Right renal pelvis (tissue), 4 donors: ENCODE measurements at regions not wholly inside any gene's neighbourhood (a gene's known extent, or its start where the extent isn't known, plus 50 kb on each side); places are given as distances from the start of the nearest gene placed in this dataset.

Source experiments
- DNase-seq, 4 donors: peaks; one replicate each; pipeline ENCODE4 v3.0.0-alpha.2; 2013; ENCODE audit warnings: low read depth in 4 of 4, low spot score in 3 of 4, missing footprints in 1 of 4

DNA sequence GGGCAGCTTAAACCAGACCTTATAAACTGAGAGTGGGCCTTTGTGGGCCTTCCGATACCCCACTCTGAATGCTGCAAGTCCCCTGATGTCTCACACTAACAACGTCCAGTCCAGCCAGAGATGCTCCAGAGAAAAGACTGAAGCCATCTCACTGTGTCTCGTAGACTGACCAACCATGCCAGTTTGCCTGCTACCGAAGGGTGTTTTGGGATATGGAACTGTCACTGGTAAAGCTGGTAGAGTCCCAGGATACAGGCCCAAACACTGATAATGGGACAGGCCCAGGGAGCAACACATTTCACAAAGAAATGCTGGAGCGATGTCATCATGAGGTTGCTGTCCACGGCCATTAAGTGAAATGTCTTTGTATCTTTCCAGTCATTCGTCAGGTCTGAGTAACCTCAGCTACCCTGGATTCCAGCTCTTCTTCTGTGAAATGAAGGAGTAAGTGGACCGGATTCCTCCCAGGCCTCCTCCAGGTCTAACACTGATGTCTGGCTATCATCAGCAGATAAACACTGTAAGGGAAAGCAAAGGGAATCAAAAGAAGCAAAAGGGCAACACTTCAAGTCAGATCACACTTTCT lies 81.6 kb downstream of the SLC5A7 start:
- no peak for DNase-seq

DNA sequence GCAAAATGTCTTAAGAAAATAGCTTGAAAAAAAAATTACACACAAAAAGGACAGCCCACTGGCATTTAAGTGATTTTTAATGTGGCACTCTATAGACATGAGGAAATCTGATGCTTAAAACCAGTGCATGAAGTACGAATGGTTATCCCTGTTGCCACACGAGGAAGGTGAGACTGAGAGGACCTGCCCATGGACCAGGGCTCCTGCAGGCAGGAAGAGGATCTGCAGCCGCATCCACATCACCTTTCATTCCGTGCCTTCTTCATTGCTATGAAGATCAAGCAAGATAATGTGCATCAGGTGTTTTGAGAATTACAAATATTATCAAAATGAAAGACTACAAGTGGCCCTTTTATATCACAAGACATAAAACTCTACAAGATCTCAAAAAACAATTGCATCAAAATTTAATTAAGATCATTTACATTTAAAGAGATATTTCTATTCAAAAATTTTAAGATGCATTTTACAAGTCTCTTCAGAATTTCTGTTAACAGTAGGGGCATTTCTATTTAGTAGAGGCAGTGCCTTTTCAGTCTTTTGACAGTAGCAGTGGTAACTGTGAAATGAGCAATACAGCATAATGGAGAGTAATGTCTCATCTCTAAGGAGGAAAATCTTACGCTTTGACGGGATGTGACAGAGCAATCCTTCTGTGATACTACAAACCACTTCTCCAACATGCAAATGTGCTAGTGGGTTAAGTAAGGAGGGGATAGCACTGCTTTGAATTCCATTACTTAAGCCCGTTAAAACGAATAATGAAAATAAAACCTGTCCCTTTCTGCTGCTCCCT lies 83.4 kb downstream of the SLC5A7 start:
- DNase-seq = no peak

DNA sequence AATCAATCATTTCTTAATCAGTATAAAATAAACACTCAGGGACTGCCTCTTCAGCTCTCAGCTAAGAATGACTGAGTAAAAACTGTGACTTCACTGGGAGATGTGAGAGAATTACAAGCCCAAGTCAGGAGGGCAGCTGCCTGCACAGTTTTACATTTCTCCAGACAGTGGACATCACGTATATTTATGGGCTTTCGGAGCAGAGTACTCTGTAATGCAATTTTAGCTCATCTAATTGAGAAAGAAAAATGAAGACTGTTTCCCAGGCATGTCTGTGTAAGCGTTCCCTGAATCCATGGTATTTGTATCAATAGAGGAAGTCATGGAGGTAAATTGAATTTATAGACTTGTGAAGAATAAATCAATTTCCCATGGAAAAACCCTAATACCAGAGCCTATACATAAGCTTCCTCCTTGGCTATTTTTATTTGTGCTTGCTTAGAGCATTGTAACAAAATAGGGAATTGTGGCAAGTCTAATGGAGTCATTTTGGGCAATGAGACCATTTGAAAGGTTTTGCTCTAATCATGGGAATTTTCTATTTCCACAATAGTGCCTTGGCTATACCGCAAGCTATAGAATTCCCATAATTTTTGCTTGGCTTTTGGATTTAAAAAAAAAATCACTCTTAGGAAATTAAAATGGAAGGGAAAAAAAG lies 87.2 kb downstream of the SLC5A7 start:
- no peak for DNase-seq

DNA sequence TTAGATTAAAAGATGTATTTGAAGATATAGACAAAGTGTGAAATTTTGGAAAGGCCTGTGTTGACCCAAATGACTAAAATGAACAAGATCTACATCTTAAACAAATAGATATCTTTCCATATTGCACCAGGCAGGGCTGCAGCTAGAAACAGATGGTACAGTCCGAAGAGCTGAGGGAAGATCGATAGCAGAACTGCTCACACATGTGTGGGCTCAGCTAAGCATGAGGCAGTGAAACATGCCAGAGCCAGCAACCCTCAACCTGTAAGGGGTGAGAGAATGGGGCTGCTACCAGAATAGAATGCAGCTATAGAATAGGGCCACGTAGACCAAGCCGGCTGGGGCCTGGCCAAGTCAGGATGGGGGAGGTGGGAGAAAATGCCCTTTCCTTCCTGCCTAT lies 87.8 kb downstream of the SLC5A7 start:
- DNase-seq = no peak

DNA sequence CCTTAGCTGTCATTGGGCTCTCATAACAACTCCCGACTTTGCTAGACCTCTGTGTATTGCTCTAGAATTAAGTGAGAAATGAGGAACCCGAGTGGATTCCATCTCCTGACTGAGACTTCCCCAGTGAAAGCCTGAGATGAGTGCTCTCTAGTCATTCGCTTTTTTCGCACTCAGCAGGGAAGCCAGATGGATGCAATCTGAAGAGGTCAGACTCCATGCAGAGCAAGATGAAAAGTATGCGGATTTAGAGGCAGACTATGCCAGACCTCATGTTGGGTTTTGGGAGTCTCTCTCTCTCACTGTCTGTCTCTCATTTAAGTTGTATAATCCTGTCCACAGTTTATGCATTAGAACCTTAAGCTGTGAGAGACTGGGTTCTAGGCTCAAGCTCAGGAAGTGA lies 88.6 kb downstream of the SLC5A7 start:
- DNase-seq = no peak

DNA sequence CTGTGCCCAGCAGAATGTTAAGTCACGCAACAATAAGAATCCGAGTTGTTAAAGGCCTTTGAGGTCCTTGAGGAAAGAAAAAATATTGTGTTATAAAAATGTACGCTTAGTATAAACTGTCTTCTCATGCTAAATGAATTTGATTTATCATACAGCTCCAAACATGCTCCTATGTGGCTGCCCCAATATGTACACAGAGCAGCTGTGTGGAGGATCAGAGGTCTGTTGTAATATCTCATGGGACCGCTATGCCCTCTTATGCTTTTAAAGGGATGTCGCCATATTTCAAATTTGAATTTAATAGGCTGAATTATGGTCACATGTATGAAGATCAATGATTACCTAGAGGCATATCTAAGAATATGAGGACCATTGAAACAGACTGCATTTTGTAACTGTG lies 90.2 kb downstream of the SLC5A7 start:
- DNase-seq = no peak

DNA sequence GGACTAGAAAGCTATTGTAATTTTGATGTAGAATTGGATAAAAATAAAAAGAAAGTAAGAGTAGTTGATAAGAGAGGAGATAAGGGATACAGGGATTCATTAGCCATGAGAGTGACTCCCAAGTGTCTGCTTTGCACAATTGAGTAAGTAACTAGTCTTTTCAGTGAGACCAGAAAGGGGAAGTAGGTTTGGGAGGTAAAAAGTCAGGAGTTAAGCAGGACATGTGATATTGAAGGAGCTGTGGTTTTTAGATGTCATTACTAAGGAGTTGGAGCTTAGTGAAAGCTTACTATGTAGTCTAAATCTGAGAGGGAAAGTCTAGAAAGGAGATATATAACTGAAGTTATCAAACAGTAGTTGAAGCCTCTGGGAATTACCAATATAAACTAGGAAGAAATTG lies 93.4 kb downstream of the SLC5A7 start:
- no peak for DNase-seq

DNA sequence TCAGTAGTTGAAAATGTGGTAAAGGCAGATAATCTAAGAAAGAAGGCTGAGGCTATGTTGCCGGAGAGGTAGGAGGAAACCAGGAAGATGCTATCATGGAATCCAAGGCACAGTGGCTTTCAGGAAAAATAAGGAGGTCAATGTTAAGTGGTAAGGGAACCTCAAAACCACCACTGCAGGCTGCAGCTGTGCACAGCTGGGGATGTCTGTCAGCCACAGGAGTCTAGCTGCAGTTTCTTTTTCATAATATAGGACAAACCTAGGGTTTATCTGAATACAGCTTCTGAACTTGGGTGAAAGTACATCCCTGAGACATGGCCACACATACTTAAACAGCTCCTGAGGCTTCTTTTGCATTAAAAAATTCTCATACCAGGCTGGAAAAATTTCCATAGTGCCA lies 93.9 kb downstream of the SLC5A7 start:
- DNase-seq = no peak

DNA sequence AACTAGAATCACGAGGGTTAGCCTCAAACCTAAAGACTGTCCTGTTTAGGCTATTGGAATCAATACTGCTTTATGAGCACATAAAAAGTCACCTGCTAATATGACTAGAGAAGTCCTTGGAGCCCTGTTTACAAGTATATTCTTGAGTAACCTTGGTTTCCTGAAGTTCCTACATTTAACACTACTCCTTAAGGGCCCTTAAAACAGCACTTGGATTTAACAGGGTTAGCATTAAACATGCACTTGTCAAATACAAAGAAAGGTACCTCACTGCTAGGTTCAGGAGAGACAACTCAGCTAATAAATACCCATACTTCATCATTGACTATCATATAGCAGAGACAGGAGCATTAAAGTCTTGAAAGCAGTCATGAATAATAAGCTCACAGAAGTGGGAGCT lies 96.7 kb downstream of the SLC5A7 start:
- DNase-seq = no peak

DNA sequence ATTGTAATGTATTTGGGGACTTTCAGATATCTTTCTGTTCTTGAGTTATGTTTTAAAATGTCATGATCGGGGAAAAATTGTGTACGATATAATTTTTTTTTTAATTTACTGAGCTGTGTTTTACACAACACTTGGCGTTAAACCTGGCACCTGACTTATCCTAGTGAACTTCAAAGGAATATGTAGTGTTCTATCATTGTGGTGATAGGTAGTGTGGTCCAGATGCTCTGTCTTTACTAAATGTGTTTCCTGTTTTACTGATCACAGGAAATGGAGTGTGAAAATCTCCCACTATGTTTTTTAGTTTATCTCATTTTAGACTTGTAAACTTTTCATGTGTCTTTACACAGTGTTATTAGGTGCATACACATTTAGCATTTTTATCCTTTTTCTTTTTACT lies 98.0 kb downstream of the SLC5A7 start:
- no peak for DNase-seq

DNA sequence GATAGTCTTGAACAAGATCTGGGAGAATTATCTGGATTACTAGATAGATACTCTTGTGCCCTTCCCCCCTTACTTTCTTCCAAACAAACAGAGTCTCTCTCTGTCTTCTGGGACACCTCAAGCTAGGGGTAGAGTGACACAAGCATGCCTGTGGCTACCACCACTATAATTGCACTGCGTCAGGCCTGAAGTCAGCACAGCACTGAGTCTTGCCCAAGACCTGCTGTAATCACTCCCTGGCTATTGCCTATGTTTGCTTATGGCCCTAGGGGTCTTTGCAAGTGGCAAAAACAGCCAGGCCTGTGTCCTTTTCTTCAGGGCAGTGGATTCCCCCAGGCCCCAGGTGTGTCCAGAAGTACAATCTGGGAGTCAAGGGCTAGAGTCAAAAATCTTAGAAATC lies 106.6 kb downstream of the SLC5A7 start:
- no peak for DNase-seq

DNA sequence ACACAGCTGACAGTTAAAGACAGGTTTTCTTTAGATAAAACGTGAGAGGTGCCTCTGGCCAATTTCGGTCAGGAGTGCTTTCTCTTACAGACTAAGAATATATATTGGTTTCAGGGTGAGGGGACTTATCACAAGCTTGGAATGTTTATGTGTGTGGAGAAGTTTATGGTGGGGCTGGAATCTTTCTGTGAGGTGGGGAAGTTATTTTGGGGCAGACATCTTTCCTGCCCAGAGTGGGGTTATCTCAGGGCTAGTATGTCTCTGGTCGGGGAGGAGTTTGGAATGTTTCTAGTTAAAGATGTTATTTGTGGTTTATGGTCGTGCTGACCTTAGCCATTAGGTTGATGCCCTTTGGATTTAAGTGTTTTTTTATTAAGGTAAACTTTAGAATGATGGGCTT lies 115.2 kb downstream of the SLC5A7 start:
- no peak for DNase-seq

DNA sequence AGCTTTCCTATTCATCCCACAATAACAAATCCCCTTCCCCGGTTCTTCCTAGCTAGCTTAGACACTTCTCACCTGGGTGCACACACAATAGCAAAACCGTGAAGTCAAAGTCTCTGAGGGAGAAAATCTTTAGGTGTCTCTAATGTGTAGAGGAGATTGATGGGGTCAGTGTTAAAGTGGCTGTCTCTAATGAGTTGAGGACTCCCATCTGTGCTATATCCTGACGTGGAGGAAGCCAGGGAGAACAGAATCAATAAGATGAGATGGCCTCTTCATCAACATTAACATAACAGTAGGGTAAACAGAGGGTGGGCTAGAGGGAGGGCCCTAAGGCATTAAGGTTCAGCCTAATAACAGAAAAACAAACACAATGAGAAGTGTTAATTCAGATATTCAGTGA lies 120.4 kb downstream of the SLC5A7 start:
- DNase-seq = no peak

DNA sequence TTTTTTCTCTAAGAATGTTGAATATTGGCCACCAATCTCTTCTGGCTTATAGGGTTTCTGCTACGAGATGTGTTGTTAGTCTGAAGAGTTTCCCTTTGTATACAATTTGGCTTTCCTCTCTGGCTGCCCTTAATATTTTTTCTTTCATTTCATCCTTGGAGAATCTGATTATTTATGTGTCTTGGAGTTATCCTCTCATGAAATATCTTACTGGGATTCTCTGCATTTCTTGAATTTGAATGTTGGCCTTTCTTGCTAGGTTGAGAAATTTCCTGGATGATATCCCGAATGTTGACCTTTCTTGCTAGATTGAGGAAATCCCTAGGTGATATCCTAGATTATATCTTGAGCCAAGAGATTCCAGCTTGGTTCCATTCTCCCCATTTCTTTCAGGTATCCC lies 125.6 kb downstream of the SLC5A7 start:
- no peak for DNase-seq

DNA sequence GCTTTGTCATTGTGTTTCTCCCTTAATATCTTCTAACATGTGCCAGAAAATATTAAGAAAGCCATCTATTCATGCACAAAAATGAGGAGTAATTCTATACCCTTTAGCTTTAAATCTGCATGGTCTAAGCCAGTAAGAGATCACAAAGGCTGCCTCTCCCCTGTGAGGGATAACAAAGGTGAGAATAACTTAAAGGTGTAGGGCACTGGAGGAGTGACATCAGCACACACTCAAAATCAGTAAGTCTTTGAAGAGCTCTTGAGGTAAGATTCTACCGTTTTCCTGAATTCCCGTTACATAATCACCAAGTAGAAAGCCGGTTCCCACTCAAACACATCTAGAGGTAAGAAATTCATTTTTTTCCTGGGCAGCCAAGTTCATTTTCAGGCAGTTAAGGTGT lies 123.9 kb upstream of the SULT1C3 start:
- DNase-seq = no peak

DNA sequence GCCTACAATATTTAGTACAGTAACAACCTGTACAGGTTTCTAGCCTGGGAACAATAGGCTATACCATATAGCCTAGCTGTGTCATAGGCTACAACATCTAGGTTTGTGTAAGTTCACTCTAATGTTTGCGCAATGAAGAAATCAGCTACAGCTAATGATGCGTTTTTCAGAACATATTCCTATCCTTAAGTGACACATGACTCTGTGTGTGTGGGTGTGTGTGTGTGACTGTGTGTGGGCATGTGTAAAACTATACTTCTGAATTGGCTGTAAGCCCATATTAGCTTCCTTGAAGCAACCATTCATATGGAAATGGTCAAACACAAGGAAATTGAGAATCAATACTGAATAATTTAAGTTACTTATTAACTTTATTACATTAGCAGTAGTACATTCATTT lies 120.8 kb upstream of the SULT1C3 start:
- DNase-seq = no peak

DNA sequence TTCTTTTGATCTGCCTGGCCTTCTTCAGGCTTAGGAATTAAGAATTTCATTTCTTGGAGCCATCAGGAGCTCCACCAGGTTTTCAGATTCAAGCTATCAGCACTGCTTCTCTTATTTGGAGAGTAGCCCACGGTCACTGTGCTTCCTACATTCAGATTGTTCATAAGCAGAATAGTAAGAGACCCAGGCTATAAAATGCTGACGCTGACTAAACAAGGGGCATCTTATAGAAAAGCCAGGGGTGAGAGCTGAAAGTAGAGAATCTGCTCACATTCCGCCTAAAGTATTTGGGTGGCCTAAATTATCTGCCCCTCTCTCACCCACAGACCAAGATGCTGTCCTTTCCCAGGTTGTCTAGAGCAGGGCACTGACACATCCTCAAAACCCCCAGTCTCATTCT lies 120.3 kb upstream of the SULT1C3 start:
- no peak for DNase-seq

DNA sequence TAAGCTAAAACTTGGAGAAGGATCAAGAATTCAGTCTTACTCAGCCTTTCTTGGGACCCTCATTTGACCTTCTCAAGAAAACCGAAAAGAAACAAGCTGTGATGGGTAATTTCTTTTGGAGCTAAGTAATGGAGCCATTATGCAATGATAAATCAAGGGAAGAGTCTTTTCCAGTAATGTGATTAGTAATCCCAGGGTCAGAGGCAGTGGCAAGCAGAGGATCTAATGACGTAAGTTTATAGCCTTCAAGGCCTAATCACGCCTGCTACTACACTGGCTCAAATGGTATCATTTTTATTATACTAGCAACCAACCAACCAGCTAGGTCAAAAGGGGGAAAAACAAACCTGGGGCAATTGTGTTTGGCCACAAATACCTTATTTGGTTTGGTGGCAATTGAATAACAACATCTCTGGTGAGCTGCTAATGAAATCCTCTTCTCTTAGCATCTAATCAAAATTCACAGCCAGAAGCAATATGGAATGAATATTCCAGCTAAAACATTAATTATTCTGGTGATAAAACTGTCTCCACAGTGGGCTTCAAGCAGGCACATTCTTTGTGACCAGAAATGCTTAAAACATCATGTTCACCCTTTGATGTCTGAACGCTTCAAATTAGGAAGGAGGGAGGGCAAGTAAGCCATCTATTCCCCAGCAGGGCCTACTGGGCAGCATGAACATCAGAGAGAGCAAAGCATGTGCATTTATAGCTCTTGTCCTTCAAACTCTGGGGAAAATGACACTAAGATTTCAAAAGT lies 114.9 kb upstream of the SULT1C3 start:
- no peak for DNase-seq

DNA sequence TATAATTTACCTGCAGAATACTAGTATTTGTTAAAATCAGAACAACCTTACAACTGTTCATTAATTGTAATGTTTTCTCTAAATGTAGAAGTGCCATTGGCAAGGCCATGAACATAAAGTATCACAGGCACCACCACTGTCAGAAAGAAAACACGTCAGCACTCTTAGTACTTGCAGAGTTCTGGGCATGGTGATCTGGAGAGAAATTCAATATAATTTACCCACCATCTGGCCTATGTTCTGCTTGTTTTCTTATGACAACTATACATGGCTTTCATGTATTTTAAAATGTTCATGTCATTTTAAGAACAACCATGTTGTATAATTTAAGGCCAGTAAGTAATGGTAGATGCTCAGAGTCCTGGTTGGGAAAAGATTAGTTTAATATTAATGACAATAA lies 114.2 kb upstream of the SULT1C3 start:
- DNase-seq = no peak

DNA sequence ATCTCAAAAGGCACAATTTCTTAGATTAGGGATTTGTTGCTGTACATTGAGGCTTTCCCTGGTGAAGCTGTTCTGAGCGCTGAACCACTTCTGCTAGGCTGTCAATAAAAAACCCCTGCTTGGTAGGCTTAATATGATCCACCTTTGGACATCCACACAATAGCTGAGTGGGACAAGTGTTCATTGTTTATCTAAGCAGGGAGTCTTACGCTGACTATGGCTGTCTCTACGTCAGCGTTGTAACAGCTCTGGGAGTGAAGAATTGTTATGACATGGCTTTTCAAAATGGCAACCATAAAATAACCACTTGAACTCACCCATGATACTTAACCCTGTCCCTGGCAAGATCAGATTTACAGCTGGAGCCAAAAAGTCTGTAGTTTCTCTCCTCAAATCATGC lies 111.5 kb upstream of the SULT1C3 start:
- no peak for DNase-seq

DNA sequence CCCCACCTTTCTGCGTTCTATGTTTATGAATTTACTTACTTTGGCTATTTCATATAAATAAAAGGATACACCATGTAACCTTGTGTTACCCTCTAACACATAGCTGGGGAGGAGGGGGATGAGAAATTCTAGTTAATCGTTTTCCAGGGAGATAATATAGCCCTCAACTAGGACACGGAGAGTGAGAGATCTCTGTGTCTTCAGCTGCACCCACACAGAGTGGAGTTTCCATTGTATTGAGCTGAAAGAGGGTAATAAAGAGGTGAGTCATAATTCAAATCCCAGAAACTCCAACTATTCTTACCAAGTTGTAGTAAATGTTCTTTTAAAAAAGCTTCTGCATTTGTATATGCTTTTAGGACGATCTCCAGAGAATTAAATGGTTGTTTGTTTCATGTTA lies 110.1 kb upstream of the SULT1C3 start:
- no peak for DNase-seq

DNA sequence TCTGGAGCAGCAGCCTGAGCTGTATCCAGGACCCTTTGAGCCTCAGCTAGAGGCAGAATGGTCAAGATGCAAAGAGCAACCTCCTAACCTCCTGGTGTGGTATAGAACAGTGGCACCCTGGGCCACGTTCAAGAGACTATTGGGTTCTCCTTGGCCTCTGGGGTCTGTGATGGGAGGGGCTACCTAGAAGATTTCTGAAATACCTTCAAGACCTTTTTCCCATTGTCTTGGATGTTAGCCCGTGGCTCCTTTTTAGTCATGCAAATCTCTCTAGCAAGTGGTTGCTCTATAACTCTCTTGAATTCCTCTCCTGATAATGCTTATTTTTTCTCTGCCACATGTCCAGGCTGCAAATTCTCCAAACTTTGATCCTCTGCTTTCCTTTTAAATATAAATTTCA lies 106.3 kb upstream of the SULT1C3 start:
- DNase-seq = no peak
